GM12874 (cell line): ENCODE measurements at regions not wholly inside any gene's neighbourhood (a gene's known extent, or its start where the extent isn't known, plus 50 kb on each side); places are given as distances from the start of the nearest gene placed in this dataset.

ENCODE experiments used
- TF ChIP-seq, protein P1 (sequence below): IDR thresholded peaks from 2 replicates; pipeline ENCODE4 v1.5.1; 2011; ENCODE audit warnings: low read depth, mild to moderate bottlenecking, control low read depth, low read length, moderate library complexity; ENCODE audit not compliant: insufficient read depth

- TF ChIP-seq, protein P1, sequence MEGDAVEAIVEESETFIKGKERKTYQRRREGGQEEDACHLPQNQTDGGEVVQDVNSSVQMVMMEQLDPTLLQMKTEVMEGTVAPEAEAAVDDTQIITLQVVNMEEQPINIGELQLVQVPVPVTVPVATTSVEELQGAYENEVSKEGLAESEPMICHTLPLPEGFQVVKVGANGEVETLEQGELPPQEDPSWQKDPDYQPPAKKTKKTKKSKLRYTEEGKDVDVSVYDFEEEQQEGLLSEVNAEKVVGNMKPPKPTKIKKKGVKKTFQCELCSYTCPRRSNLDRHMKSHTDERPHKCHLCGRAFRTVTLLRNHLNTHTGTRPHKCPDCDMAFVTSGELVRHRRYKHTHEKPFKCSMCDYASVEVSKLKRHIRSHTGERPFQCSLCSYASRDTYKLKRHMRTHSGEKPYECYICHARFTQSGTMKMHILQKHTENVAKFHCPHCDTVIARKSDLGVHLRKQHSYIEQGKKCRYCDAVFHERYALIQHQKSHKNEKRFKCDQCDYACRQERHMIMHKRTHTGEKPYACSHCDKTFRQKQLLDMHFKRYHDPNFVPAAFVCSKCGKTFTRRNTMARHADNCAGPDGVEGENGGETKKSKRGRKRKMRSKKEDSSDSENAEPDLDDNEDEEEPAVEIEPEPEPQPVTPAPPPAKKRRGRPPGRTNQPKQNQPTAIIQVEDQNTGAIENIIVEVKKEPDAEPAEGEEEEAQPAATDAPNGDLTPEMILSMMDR, result no peak
These were observed 406.2 kb upstream of the CWC22 start for GRCh38 chr2:180413336-180413735.

DNA sequence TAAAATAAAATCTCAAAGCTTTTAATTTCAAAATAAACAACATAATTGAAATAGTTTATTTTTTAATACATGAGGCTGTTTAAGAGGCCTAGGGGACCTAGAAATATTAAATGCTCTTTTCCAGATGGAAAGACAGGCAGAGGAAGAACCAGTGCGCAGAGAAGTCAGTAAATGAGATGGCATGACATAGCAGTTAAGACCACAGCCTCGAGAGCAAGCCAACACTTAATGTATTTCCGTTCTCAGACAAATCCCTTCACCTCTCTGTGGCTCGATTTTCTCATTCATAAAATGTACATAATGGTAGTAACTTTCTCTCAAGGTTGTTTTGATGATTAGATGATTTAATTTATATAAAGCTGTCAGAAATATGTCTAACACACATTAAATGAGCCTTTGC, 405.1 kb upstream of the CWC22 start:
- TF ChIP-seq, protein P1, result no peak

- TF ChIP-seq, protein P1, result no peak
These were observed 404.6 kb upstream of the CWC22 start for GRCh38 chr2:180411661-180412060.

- TF ChIP-seq, protein P1, result no peak
These were observed 399.6 kb upstream of the CWC22 start for GRCh38 chr2:180406687-180407086.

DNA sequence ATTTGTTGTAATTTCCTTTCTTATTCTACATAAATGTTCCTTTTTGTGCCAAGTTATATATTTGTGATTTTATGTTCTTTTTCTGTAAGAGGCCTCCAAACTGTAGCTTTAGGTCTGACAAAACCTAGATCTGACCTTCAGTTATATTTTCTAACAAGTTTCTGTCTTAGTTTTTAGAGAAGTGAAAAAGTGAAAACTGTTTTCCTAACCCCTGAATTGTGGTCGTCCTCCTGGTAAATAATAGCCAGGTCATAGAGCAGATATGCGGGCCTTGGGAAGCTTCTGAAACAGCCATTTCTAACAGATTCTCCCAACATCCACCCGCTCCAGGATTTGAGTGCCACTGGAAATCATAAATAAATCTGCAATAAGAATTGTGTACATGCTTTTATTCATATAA, 398.4 kb upstream of the CWC22 start:
- TF ChIP-seq, protein P1, result no peak

DNA sequence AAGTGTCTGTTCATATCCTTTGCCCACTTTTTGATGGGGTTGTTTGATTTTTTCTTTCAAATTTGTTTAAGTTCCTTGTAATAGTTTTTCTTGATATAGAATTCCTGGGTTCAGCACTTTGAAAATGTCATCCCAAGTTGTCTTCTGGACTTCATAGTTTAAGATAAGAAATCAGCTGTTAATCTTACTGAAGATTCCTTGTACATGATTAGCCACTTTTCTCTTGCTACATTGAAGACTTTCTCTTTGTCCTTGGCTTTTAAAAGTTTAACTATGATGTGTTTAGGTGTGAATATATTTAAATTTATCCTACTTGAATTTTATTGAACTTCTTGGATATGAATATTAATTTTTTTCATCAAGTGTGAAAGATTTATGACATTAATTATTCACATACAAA, 387.2 kb upstream of the CWC22 start:
- TF ChIP-seq, protein P1, result no peak

- TF ChIP-seq, protein P1, result no peak
These were observed 378.6 kb upstream of the CWC22 start for GRCh38 chr2:180385601-180386201.
